H9 (cell line): ENCODE measurements at regions not wholly inside any gene's neighbourhood (a gene's known extent, or its start where the extent isn't known, plus 50 kb on each side); places are given as distances from the start of the nearest gene placed in this dataset.

Experiments used
- DNase-seq: peaks from one replicate; pipeline ENCODE4 v3.0.0-alpha.2; 2017
- H2AFZ ChIP-seq: one replicate; pipeline ENCODE4 v1.6.1; 2013; ENCODE audit warnings: mild to moderate bottlenecking, low read length, control low read depth, moderate library complexity
- H2AK5ac ChIP-seq: 2 replicates; pipeline ENCODE4 v1.6.1; 2013; ENCODE audit warnings: low read length, control low read depth, mixed read lengths; ENCODE audit not compliant: insufficient read length
- H2BK120ac ChIP-seq: one replicate; pipeline ENCODE4 v1.6.1; 2013; ENCODE audit warnings: low read depth, mild to moderate bottlenecking, low read length, control low read depth, inconsistent platforms; ENCODE audit not compliant: poor library complexity, severe bottlenecking
- H2BK12ac ChIP-seq: 2 replicates; pipeline ENCODE4 v1.6.1; 2013; ENCODE audit warnings: low read length, control low read depth, mixed read lengths, low read depth; ENCODE audit not compliant: insufficient read length
- H2BK15ac ChIP-seq: 2 replicates; pipeline ENCODE4 v1.6.1; 2013; ENCODE audit warnings: low read depth, low read length, control low read depth
- H2BK20ac ChIP-seq: one replicate; pipeline ENCODE4 v1.6.1; 2013; ENCODE audit warnings: low read depth, mild to moderate bottlenecking, low read length, control low read depth, inconsistent platforms; ENCODE audit not compliant: poor library complexity, severe bottlenecking
- H2BK5ac ChIP-seq: 2 replicates; pipeline ENCODE4 v1.6.1; 2013; ENCODE audit warnings: low read length, control low read depth, mixed read lengths; ENCODE audit not compliant: insufficient read length
- H3K14ac ChIP-seq: 2 replicates; pipeline ENCODE4 v1.6.1; 2013; ENCODE audit warnings: low read length, control low read depth; ENCODE audit not compliant: insufficient read depth
- H3K18ac ChIP-seq: 2 replicates; pipeline ENCODE4 v1.6.1; 2013; ENCODE audit warnings: low read depth, mild to moderate bottlenecking, mixed read lengths, low read length, control low read depth; ENCODE audit not compliant: insufficient read length
- H3K23ac ChIP-seq: 2 replicates; pipeline ENCODE4 v1.6.1; 2013; ENCODE audit warnings: low read length, control low read depth, mixed read lengths, low read depth; ENCODE audit not compliant: insufficient read length
- H3K23me2 ChIP-seq: 2 replicates; pipeline ENCODE4 v1.6.1; 2013; ENCODE audit warnings: low read depth, mild to moderate bottlenecking, mixed read lengths, low read length, control low read depth; ENCODE audit not compliant: insufficient read length, poor library complexity, severe bottlenecking
- H3K27ac ChIP-seq: 2 replicates; pipeline ENCODE4 v1.5.1; 2013; ENCODE audit warnings: low read length, control low read depth, mixed read lengths, low read depth; ENCODE audit not compliant: insufficient read length
- H3K27me3 ChIP-seq: 2 replicates; pipeline ENCODE4 v1.6.1; 2013; ENCODE audit warnings: low read length, control low read depth, inconsistent platforms; ENCODE audit not compliant: insufficient read depth
- H3K4ac ChIP-seq: 2 replicates; pipeline ENCODE4 v1.6.1; 2013; ENCODE audit warnings: low read depth, mild to moderate bottlenecking, control low read depth, inconsistent platforms, low read length, moderate library complexity
- H3K4me1 ChIP-seq: 2 replicates; pipeline ENCODE4 v1.6.1; 2013; ENCODE audit warnings: low read length, control low read depth, inconsistent platforms; ENCODE audit not compliant: insufficient read depth
- H3K4me2 ChIP-seq: 2 replicates; pipeline ENCODE4 v1.6.1; 2013; ENCODE audit warnings: low read length, control low read depth, mixed read lengths; ENCODE audit not compliant: insufficient read length, insufficient read depth
- H3K56ac ChIP-seq: 2 replicates; pipeline ENCODE4 v1.6.1; 2013; ENCODE audit warnings: low read depth, mild to moderate bottlenecking, mixed read lengths, low read length, control low read depth; ENCODE audit not compliant: insufficient read length
- H3K79me1 ChIP-seq: 2 replicates; pipeline ENCODE4 v1.6.1; 2013; ENCODE audit warnings: low read depth, mild to moderate bottlenecking, moderate library complexity, low read length, control low read depth, inconsistent platforms; ENCODE audit not compliant: insufficient read depth, poor library complexity, severe bottlenecking
- H3K79me2 ChIP-seq: 2 replicates; pipeline ENCODE4 v1.6.1; 2013; ENCODE audit warnings: low read length, control low read depth, inconsistent platforms; ENCODE audit not compliant: insufficient read depth
- H3K9ac ChIP-seq: 2 replicates; pipeline ENCODE4 v1.6.1; 2013; ENCODE audit warnings: low read length, control low read depth, mixed read lengths; ENCODE audit not compliant: insufficient read length; ENCODE audit errors: extremely low read depth
- H3K9me3 ChIP-seq: one replicate; pipeline ENCODE4 v1.6.1; 2013; ENCODE audit warnings: low read depth, low read length, inconsistent platforms; ENCODE audit not compliant: control insufficient read depth
- H3T11ph ChIP-seq: one replicate; pipeline ENCODE4 v1.6.1; 2013; ENCODE audit warnings: mild to moderate bottlenecking, low read length, control low read depth, inconsistent platforms
- H4K20me1 ChIP-seq: one replicate; pipeline ENCODE4 v1.6.1; 2013; ENCODE audit not compliant: control insufficient read depth, insufficient read length, insufficient read depth
- H4K5ac ChIP-seq: 2 replicates; pipeline ENCODE4 v1.6.1; 2013; ENCODE audit warnings: low read depth, mild to moderate bottlenecking, mixed read lengths, low read length, control low read depth; ENCODE audit not compliant: insufficient read length
- H4K8ac ChIP-seq: replicated peaks from 2 replicates; pipeline ENCODE4 v1.6.1; 2013; ENCODE audit warnings: low read length, control low read depth, mixed read lengths, low read depth; ENCODE audit not compliant: insufficient read length
- H4K91ac ChIP-seq: 2 replicates; pipeline ENCODE4 v1.6.1; 2013; ENCODE audit warnings: low read depth, mild to moderate bottlenecking, moderate library complexity, mixed read lengths, low read length, control low read depth; ENCODE audit not compliant: insufficient read length
- H3K27ac Mint-ChIP-seq, 3 experiments: 2 replicates in 2 of 3; 3 replicates in 1 of 3; pipeline ENCODE4 v1.8.0; 2020 to 2021; ENCODE audit warnings: mixed read lengths in 3 of 3, mild to moderate bottlenecking in 1 of 3, moderate library complexity in 1 of 3
- H3K27me3 Mint-ChIP-seq: 2 replicates; pipeline ENCODE4 v1.8.0; 2021; ENCODE audit warnings: low read depth, mild to moderate bottlenecking, moderate library complexity, mixed read lengths
- H3K36me3 Mint-ChIP-seq, 3 experiments: 2 replicates in 2 of 3; 3 replicates in 1 of 3; pipeline ENCODE4 v1.8.0; 2020 to 2021; ENCODE audit warnings: low read depth in 3 of 3, mixed read lengths in 3 of 3; ENCODE audit not compliant: insufficient read depth in 1 of 3
- H3K4me1 Mint-ChIP-seq, 2 experiments: 2 replicates each; pipeline ENCODE4 v1.8.0; 2020; ENCODE audit warnings: mixed read lengths in 2 of 2
- H3K4me3 Mint-ChIP-seq, 2 experiments: 2 replicates in 1 of 2; 3 replicates in 1 of 2; pipeline ENCODE4 v1.8.0; 2020 to 2021; ENCODE audit warnings: mild to moderate bottlenecking in 2 of 2, mixed read lengths in 2 of 2, moderate library complexity in 1 of 2
- H3K9me3 Mint-ChIP-seq, 2 experiments: 2 replicates in 1 of 2; 3 replicates in 1 of 2; pipeline ENCODE4 v1.8.0; 2020; ENCODE audit warnings: mild to moderate bottlenecking in 2 of 2, mixed read lengths in 2 of 2, moderate library complexity in 1 of 2
- CTCF ChIP-seq: fragments of 200-600 bp; sonication (generic); conservative IDR thresholded peaks from 3 replicates; pipeline ENCODE4 v1.8.0; 2021; ENCODE audit warnings: antibody characterized with exemption, mild to moderate bottlenecking
- WGBS: extraction: QIAGEN DNeasy Blood & Tissue Kit; methylation state at CpG from one replicate; pipeline ENCODE4 v1.1.7; 2013; ENCODE audit warnings: missing lambda C conversion rate, low lambda C conversion rate, mixed read lengths; ENCODE audit not compliant: insufficient read length; ENCODE audit errors: extremely low coverage; 5-methylcytosine and 5-hydroxymethylcytosine counted together

DNA sequence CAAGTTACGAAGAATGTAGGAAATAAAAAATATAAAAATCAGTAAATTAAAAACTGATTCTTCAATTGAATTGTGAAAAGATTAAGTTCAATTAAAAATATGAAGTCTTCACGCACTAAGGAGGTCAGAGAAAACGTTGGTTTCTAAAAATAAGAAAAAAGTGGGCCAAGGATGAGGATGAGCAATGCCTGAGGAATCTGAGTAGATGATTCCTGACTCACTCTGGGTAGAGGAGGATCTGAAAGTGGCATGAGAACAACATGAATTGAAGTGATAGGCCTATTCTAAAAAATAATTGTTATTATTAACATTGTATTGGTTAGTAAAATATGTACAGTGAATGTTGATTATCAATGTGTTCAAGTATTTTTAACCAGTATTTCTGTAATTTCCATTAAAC lies 444.2 kb downstream of the GRIA2 start:
- no peak overlapping the region for H3K4ac ChIP-seq
- H3K56ac ChIP-seq = no peak overlapping the region
- H3K4me1 Mint-ChIP-seq = peaks cover 3 to 5% of the 10 kb centered on the region in 2 experiments; a peak in 1 of 4 replicates
- no peaks in the 10 kb centered on the region for H3K4me1 ChIP-seq
- H3K4me2 ChIP-seq = no peak overlapping the region
- no peak overlapping the region for H4K8ac ChIP-seq
- no peaks in the 10 kb centered on the region for H3K36me3 Mint-ChIP-seq
- H3K79me1 ChIP-seq = no peaks in the 10 kb centered on the region
- no peak overlapping the region for H3K27ac Mint-ChIP-seq
- no peak overlapping the region for H2AFZ ChIP-seq
- no peak overlapping the region for H3T11ph ChIP-seq
- H3K14ac ChIP-seq = no peak overlapping the region
- DNase-seq = no peak
- no peak overlapping the region for H3K27ac ChIP-seq
- no peak overlapping the region for H2BK15ac ChIP-seq
- no peaks in the 10 kb centered on the region for H4K20me1 ChIP-seq
- no peak overlapping the region for H2BK20ac ChIP-seq
- no CpG with 5 or more reads among the region's 3 CpGs for WGBS
- no peak overlapping the region for H4K91ac ChIP-seq
- no peaks in the 10 kb centered on the region for H3K27me3 ChIP-seq
- no peaks in the 10 kb centered on the region for H3K9me3 Mint-ChIP-seq
- H2BK12ac ChIP-seq = no peak overlapping the region
- no peaks in the 10 kb centered on the region for H3K27me3 Mint-ChIP-seq
- no peak overlapping the region for H2BK5ac ChIP-seq
- H3K4me3 Mint-ChIP-seq = no peak overlapping the region
- H2BK120ac ChIP-seq = no peak overlapping the region
- H3K79me2 ChIP-seq = no peaks in the 10 kb centered on the region
- no peak overlapping the region for H3K18ac ChIP-seq
- H3K23me2 ChIP-seq = no peaks in the 10 kb centered on the region
- no peak overlapping the region for H2AK5ac ChIP-seq
- H3K9me3 ChIP-seq = no peaks in the 10 kb centered on the region
- H4K5ac ChIP-seq = no peak overlapping the region
- TF ChIP-seq CTCF = no peak
- H3K23ac ChIP-seq = no peak overlapping the region
- no peak overlapping the region for H3K9ac ChIP-seq
